ENCODE measurements at regions not wholly inside any gene's neighbourhood (a gene's known extent, or its start where the extent isn't known, plus 50 kb on each side); places are given as distances from the start of the nearest gene placed in this dataset.

DNA sequence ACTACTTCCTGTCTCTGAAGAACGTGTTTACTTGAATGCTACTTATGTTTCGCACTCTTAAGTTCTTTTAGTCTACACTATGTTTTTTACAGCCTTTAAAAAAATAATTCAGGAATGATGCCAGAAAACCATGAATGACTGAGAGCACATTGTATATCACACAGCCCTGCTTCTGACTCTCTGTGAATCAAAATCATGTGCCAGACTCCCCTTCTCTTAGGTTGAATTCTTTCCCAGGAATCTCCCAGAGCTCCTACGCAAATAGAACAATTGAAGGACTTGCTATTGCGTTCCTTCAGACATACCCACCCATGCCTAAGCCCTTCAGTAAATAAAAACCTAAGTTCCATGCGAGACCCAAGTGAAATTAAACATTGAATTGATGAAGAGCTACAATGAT, 782.0 kb upstream of the ALCAM start:
- H3K4me1 Mint-ChIP-seq = no peaks in the 10 kb centered on the region
- ATAC-seq = no peak
- no peak for TF ChIP-seq CTCF (IDR thresholded peaks at IDR 0.05)
- no peaks in the 10 kb centered on the region for H3K4me1 ChIP-seq (ENCODE audit: control insufficient read depth, insufficient read depth, low read length)
- H3K27ac Mint-ChIP-seq = no peak overlapping the region
- 82% methylated on average over 5 of the region's 5 CpGs for WGBS (ENCODE audit: insufficient coverage)
- H3K36me3 ChIP-seq (ENCODE audit: control insufficient read depth, insufficient read depth, low read length) = no peaks in the 10 kb centered on the region
- no peak overlapping the region for H3K4me3 Mint-ChIP-seq
- no peak overlapping the region for H3K27ac ChIP-seq (ENCODE audit: low read length)
- no peaks in the 10 kb centered on the region for H3K27me3 ChIP-seq (ENCODE audit: control insufficient read depth, insufficient read depth, low read length)
- H3K36me3 Mint-ChIP-seq = no peaks in the 10 kb centered on the region
- no peaks in the 10 kb centered on the region for H3K27me3 Mint-ChIP-seq (ENCODE audit: low read depth in 2 of 2)
- no peak for DNase-seq
- H3K9me3 ChIP-seq (ENCODE audit: control insufficient read depth, insufficient read depth, low read length) = no peaks in the 10 kb centered on the region
- intact Hi-C loops (cut with micrococcal nuclease) = no loop called here
- H3K4me3 ChIP-seq (ENCODE audit: low read length) = no peak overlapping the region
- H3K9me3 Mint-ChIP-seq = peaks cover 5 to 9% of the 10 kb centered on the region in 2 donors

GRCh38 chr3:104586344-104586743, 780.4 kb upstream of the ALCAM start:
- Mint-ChIP-seq H3K4me3 (no peak overlapping the region), H3K27ac (no peak overlapping the region), H3K27me3 (ENCODE audit: low read depth in 2 of 2) (no peaks in the 10 kb centered on the region), H3K36me3 (no peaks in the 10 kb centered on the region), H3K4me1 (no peaks in the 10 kb centered on the region), H3K9me3 (peaks cover 5 to 9% of the 10 kb centered on the region in 2 donors)
- H3K9me3 ChIP-seq (ENCODE audit: control insufficient read depth, insufficient read depth, low read length) = no peaks in the 10 kb centered on the region
- no peak overlapping the region for H3K4me3 ChIP-seq (ENCODE audit: low read length)
- no peaks in the 10 kb centered on the region for H3K27me3 ChIP-seq (ENCODE audit: control insufficient read depth, insufficient read depth, low read length)
- H3K27ac ChIP-seq (ENCODE audit: low read length) = no peak overlapping the region
- ATAC-seq = no peak
- no peaks in the 10 kb centered on the region for H3K4me1 ChIP-seq (ENCODE audit: control insufficient read depth, insufficient read depth, low read length)
- no peaks in the 10 kb centered on the region for H3K36me3 ChIP-seq (ENCODE audit: control insufficient read depth, insufficient read depth, low read length)
- no peak for DNase-seq
- TF ChIP-seq CTCF (IDR thresholded peaks at IDR 0.05) = no peak
- intact Hi-C loops (cut with micrococcal nuclease) = no loop called here

DNA sequence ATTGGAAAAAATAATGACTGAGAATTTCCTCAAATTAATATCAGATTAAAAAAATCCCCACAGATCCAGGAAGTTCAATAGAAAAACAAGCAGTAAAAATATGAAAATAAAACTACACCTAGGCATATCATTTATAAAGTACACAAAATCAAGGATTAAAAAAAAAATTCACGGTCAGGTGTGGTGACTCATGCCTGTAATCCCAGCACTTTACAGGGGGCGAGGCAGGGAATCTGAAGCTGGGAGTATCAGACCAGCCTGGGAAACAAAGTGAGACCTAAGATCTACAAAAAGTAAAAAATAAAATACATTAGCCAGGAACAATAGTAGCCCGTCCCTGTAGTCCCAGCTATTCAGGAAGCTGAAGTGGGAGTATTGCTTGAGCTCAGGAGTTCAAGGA, 778.3 kb upstream of the ALCAM start:
- no peaks in the 10 kb centered on the region for H3K36me3 ChIP-seq (ENCODE audit: control insufficient read depth, insufficient read depth, low read length)
- Mint-ChIP-seq H3K9me3 (peaks cover 5 to 9% of the 10 kb centered on the region in 2 donors), H3K36me3 (no peaks in the 10 kb centered on the region), H3K27me3 (ENCODE audit: low read depth in 2 of 2) (no peaks in the 10 kb centered on the region), H3K4me3 (no peak overlapping the region), H3K4me1 (no peaks in the 10 kb centered on the region), H3K27ac (no peak overlapping the region)
- intact Hi-C loops (cut with micrococcal nuclease) = no loop called here
- WGBS (ENCODE audit: insufficient coverage) = 92% methylated on average over 3 of the region's 3 CpGs
- H3K27ac ChIP-seq (ENCODE audit: low read length) = no peak overlapping the region
- no peaks in the 10 kb centered on the region for H3K9me3 ChIP-seq (ENCODE audit: control insufficient read depth, insufficient read depth, low read length)
- no peaks in the 10 kb centered on the region for H3K27me3 ChIP-seq (ENCODE audit: control insufficient read depth, insufficient read depth, low read length)
- ATAC-seq = no peak
- H3K4me1 ChIP-seq (ENCODE audit: control insufficient read depth, insufficient read depth, low read length) = no peaks in the 10 kb centered on the region
- DNase-seq = no peak
- no peak overlapping the region for H3K4me3 ChIP-seq (ENCODE audit: low read length)
- no peak for TF ChIP-seq CTCF (IDR thresholded peaks at IDR 0.05)

GRCh38 chr3:104591776-104592175, 774.9 kb upstream of the ALCAM start:
- no peaks in the 10 kb centered on the region for H3K27me3 ChIP-seq (ENCODE audit: control insufficient read depth, insufficient read depth, low read length)
- intact Hi-C loops (cut with micrococcal nuclease) = no loop called here
- WGBS (ENCODE audit: insufficient coverage) = 92% methylated on average over 2 of the region's 3 CpGs
- no peak overlapping the region for H3K4me3 ChIP-seq (ENCODE audit: low read length)
- H3K27ac Mint-ChIP-seq = no peak overlapping the region
- no peaks in the 10 kb centered on the region for H3K36me3 ChIP-seq (ENCODE audit: control insufficient read depth, insufficient read depth, low read length)
- H3K9me3 ChIP-seq (ENCODE audit: control insufficient read depth, insufficient read depth, low read length) = no peaks in the 10 kb centered on the region
- peaks cover 5 to 9% of the 10 kb centered on the region in 2 donors for H3K9me3 Mint-ChIP-seq
- H3K4me1 Mint-ChIP-seq = no peaks in the 10 kb centered on the region
- no peaks in the 10 kb centered on the region for H3K4me1 ChIP-seq (ENCODE audit: control insufficient read depth, insufficient read depth, low read length)
- no peak overlapping the region for H3K4me3 Mint-ChIP-seq
- ATAC-seq = no peak
- H3K36me3 Mint-ChIP-seq = no peaks in the 10 kb centered on the region
- no peak for DNase-seq
- TF ChIP-seq CTCF (IDR thresholded peaks at IDR 0.05) = no peak
- H3K27me3 Mint-ChIP-seq (ENCODE audit: low read depth in 2 of 2) = no peaks in the 10 kb centered on the region
- no peak overlapping the region for H3K27ac ChIP-seq (ENCODE audit: low read length)
